Kidney (tissue), 13 donors: ENCODE measurements at regions not wholly inside any gene's neighbourhood (a gene's known extent, or its start where the extent isn't known, plus 50 kb on each side); places are given as distances from the start of the nearest gene placed in this dataset.

ENCODE experiments used
- DNase-seq, 5 donors: peaks; one replicate each; pipeline ENCODE4 v3.0.0-alpha.2; 2013 to 2020
- FAIRE-seq: peaks from 2 replicates; lab custom pipeline; 2012; peaks lifted over from hg19 to GRCh38; lab: Jason Lieb, UNC
- H3K27ac ChIP-seq, 2 donors: one replicate each; pipeline ENCODE4 v1.7.0; 2013; ENCODE audit warnings: low read depth in 2 of 2, low read length in 2 of 2, inconsistent platforms in 1 of 2
- H3K27me3 ChIP-seq: one replicate; pipeline ENCODE4 v1.7.1; 2013; ENCODE audit warnings: low read length, inconsistent platforms; ENCODE audit not compliant: control insufficient read depth, insufficient read depth
- H3K36me3 ChIP-seq, 3 donors: one replicate each; pipeline versions ENCODE4 v1.7.0 to v1.7.1; 2013; ENCODE audit warnings: low read length in 3 of 3, control low read depth in 1 of 3, inconsistent platforms in 1 of 3; ENCODE audit not compliant: insufficient read depth in 3 of 3, control insufficient read depth in 2 of 3
- H3K4me1 ChIP-seq, 3 donors: one replicate each; pipeline versions ENCODE4 v1.7.0 to v1.7.1; 2013; ENCODE audit warnings: low read length in 3 of 3, inconsistent platforms in 1 of 3, low read depth in 1 of 3; ENCODE audit not compliant: control insufficient read depth in 2 of 3, insufficient read depth in 2 of 3
- H3K4me3 ChIP-seq, 3 donors: one replicate each; pipeline versions ENCODE4 v1.7.0 to v1.8.1; 2013; ENCODE audit warnings: low read length in 3 of 3, control low read depth in 1 of 3, inconsistent platforms in 1 of 3
- H3K9ac ChIP-seq, 3 donors: one replicate each; pipeline versions ENCODE4 v1.7.0 to v1.7.1; 2013; ENCODE audit warnings: low read length in 3 of 3, control low read depth in 1 of 3, inconsistent platforms in 1 of 3
- H3K9me3 ChIP-seq, 3 donors: one replicate each; pipeline versions ENCODE4 v1.7.0 to v1.7.1; 2013; ENCODE audit warnings: low read length in 3 of 3, control low read depth in 1 of 3, inconsistent platforms in 1 of 3; ENCODE audit not compliant: control insufficient read depth in 2 of 3, insufficient read depth in 1 of 3
- intact Hi-C: fragments of 100-400 bp; cut with DNase I; formaldehyde crosslinking; loops from one replicate; pipeline ENCODE4 v1.11.1; 2022
- TF ChIP-seq, protein P1 (sequence below): IDR thresholded peaks from 3 replicates; pipeline ENCODE4 v1.5.1; 2012; ENCODE audit warnings: mild to moderate bottlenecking, moderate library complexity, borderline replicate concordance; ENCODE audit not compliant: insufficient read depth; ENCODE audit errors: extremely low read depth
- donor health status: control.
- donor health status: control.
- donor health status: control.
- donor health status: control.
- donor health status: control.
- donor health status: DM: yes; HTN: yes; CAD: no.
- donor health status: Normal renal cell carcinoma (clear cell type).

GRCh38 chr4:159497936-159498335 is 395.1 kb downstream of the RAPGEF2 start:
- H3K4me3 ChIP-seq = no peak overlapping the region
- H3K9ac ChIP-seq = no peak overlapping the region
- FAIRE-seq (no peak), DNase-seq (peak in 2 of 5 donors; percentile 25 to 41)
- peaks cover 0 to 3% (median 0%) of the 10 kb centered on the region in 3 donors for H3K4me1 ChIP-seq
- H3K27ac ChIP-seq = no peak overlapping the region
- no peaks in the 10 kb centered on the region for H3K9me3 ChIP-seq
- H3K27me3 ChIP-seq = no peaks in the 10 kb centered on the region
- intact Hi-C loops = no loop called here
- no peaks in the 10 kb centered on the region for H3K36me3 ChIP-seq
- TF ChIP-seq, protein P1, sequence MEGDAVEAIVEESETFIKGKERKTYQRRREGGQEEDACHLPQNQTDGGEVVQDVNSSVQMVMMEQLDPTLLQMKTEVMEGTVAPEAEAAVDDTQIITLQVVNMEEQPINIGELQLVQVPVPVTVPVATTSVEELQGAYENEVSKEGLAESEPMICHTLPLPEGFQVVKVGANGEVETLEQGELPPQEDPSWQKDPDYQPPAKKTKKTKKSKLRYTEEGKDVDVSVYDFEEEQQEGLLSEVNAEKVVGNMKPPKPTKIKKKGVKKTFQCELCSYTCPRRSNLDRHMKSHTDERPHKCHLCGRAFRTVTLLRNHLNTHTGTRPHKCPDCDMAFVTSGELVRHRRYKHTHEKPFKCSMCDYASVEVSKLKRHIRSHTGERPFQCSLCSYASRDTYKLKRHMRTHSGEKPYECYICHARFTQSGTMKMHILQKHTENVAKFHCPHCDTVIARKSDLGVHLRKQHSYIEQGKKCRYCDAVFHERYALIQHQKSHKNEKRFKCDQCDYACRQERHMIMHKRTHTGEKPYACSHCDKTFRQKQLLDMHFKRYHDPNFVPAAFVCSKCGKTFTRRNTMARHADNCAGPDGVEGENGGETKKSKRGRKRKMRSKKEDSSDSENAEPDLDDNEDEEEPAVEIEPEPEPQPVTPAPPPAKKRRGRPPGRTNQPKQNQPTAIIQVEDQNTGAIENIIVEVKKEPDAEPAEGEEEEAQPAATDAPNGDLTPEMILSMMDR = no peak

- DNase-seq (peak in 4 of 5 donors; percentile 20 to 46 (median 40)), FAIRE-seq (no peak)
- Histone ChIP-seq H3K9ac (no peak overlapping the region), H3K9me3 (no peaks in the 10 kb centered on the region), H3K4me1 (peaks cover 0 to 3% (median 0%) of the 10 kb centered on the region in 3 donors), H3K4me3 (no peak overlapping the region), H3K27me3 (no peaks in the 10 kb centered on the region), H3K27ac (no peak overlapping the region), H3K36me3 (no peaks in the 10 kb centered on the region)
- TF ChIP-seq, protein P1 = no peak
- intact Hi-C loops = no loop called here
Measured at GRCh38 chr4:159498446-159499115, 395.7 kb downstream of the RAPGEF2 start.

DNA sequence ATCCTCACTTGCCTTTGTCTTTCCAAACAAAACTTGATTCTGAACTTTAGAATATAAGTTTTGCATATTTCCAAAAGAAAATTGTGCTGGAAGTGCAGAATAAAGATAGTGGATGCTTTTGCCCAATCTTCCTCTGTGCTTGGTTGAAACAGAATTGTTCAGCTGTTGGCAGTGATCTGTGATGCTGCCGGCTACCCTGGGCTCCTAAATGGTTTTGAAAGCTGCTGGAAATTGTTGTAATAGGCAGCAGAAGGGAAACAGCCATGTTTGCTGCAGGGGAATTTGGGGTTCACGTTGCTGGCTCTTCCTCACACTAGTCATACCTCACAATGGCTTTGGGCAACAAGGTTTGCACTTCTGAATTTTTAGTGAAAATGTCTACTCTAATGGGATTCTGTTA is 398.0 kb downstream of the RAPGEF2 start:
- FAIRE-seq (no peak), DNase-seq (no peak)
- Histone ChIP-seq H3K9me3 (no peaks in the 10 kb centered on the region), H3K27ac (no peak overlapping the region), H3K9ac (no peak overlapping the region), H3K4me1 (peaks cover 0 to 3% (median 0%) of the 10 kb centered on the region in 3 donors), H3K36me3 (no peaks in the 10 kb centered on the region), H3K27me3 (no peaks in the 10 kb centered on the region), H3K4me3 (no peak overlapping the region)
- TF ChIP-seq, protein P1 = no peak
- intact Hi-C loops = no loop called here
